HepG2 (cell line): ENCODE measurements at regions not wholly inside any gene's neighbourhood (a gene's known extent, or its start where the extent isn't known, plus 50 kb on each side); places are given as distances from the start of the nearest gene placed in this dataset.
"Not testable (repeated sequence)": the region's sequence is repeated elsewhere in the genome, so short reads cannot be mapped to it uniquely, and the experiment has no call there.

Source experiments
- ATAC-seq: fragments of 200-7000 bp; cut with Tn5 transposase; 3 replicates; pipeline ENCODE4 v1.9.1; 2020; ENCODE audit warnings: mild to moderate bottlenecking, moderate library complexity
- BruUV-seq: library from RNA; stranded (reverse); fragments of 400-500 nt; replicated peaks from 2 replicates; lab custom pipeline; 2021; lab: Mats Ljungman, UMichigan
- CTCF ChIA-PET: fragments of 300-600 bp; formaldehyde crosslinking; extraction: SDS; loops from one replicate; lab custom pipeline; 2021; ENCODE audit warnings: low total read pairs, inconsistent platforms, low intra/inter-chr PET ratio; lab: Yijun Ruan, JAX
- POLR2A ChIA-PET: fragments of 350-600 bp; sonication (Branson Sonifier 250); formaldehyde crosslinking; loops from one replicate; lab custom pipeline; 2020; ENCODE audit warnings: antibody characterized with exemption, inconsistent platforms; lab: Yijun Ruan, JAX
- DNase-seq: peaks from one replicate; pipeline ENCODE4 v3.0.0-alpha.2; 2015; ENCODE audit warnings: low spot score
- FAIRE-seq: peaks from 3 replicates; lab custom pipeline; 2011; peaks lifted over from hg19 to GRCh38; lab: Jason Lieb, UNC
- H2AFZ ChIP-seq: one replicate; pipeline ENCODE4 v1.6.1; 2011; ENCODE audit warnings: low read length, inconsistent platforms
- H3K27ac ChIP-seq: fragments of 300-600 bp; 3 replicates; pipeline ENCODE4 v1.8.0; 2011; ENCODE audit warnings: mixed run types, mild to moderate bottlenecking, mixed read lengths, low read length, inconsistent platforms; ENCODE audit not compliant: insufficient read depth; ENCODE audit errors: extremely low read length
- H3K27me3 ChIP-seq, 2 experiments: fragments of 200-600 bp in 1 of 2; 2 replicates in 1 of 2; 3 replicates in 1 of 2; pipeline versions ENCODE4 v1.6.0 to v1.8.0; 2011; ENCODE audit warnings: low read length in 2 of 2, mild to moderate bottlenecking in 2 of 2, moderate library complexity in 2 of 2, inconsistent platforms in 1 of 2; ENCODE audit not compliant: insufficient read depth in 2 of 2, control insufficient read depth in 1 of 2
- H3K36me3 ChIP-seq, 2 experiments: fragments of 200-600 bp in 1 of 2; replicated peaks in 1 of 2; 2 replicates in 1 of 2; 3 replicates in 1 of 2; pipeline versions ENCODE4 v1.5.1 to v1.8.0; 2011; ENCODE audit warnings: low read length in 2 of 2, inconsistent platforms in 1 of 2; ENCODE audit not compliant: insufficient read depth in 2 of 2, control insufficient read depth in 1 of 2
- H3K4me1 ChIP-seq: 2 replicates; pipeline ENCODE4 v1.5.1; 2012; ENCODE audit warnings: low read length, inconsistent platforms; ENCODE audit not compliant: insufficient read depth
- H3K4me2 ChIP-seq: 2 replicates; pipeline ENCODE4 v1.6.0; 2011; ENCODE audit warnings: low read depth, low read length, inconsistent platforms
- H3K4me3 ChIP-seq, 3 experiments: fragments of 200-600 bp in 1 of 3; sonication (generic), shearing (Covaris generic) in 1 of 3; replicated peaks in 1 of 3; 2 replicates each; pipeline ENCODE4 v1.5.1; 2011 to 2016; ENCODE audit warnings: low read length in 3 of 3, inconsistent platforms in 2 of 3, low read depth in 2 of 3, mild to moderate bottlenecking in 2 of 3, control low read depth in 1 of 3, mixed read lengths in 1 of 3; ENCODE audit not compliant: insufficient read depth in 1 of 3
- H3K79me2 ChIP-seq: one replicate; pipeline ENCODE4 v1.6.1; 2011; ENCODE audit warnings: low read length, inconsistent platforms; ENCODE audit not compliant: insufficient read depth
- H3K9ac ChIP-seq: 2 replicates; pipeline ENCODE4 v1.6.0; 2011; ENCODE audit warnings: mild to moderate bottlenecking, low read depth, low read length, inconsistent platforms; ENCODE audit not compliant: insufficient read depth
- H3K9me3 ChIP-seq: 2 replicates; pipeline ENCODE4 v1.5.1; 2012; ENCODE audit warnings: mild to moderate bottlenecking, low read length
- H4K20me1 ChIP-seq: 2 replicates; pipeline ENCODE4 v1.6.0; 2011; ENCODE audit warnings: inconsistent platforms, mild to moderate bottlenecking, low read length, moderate library complexity; ENCODE audit not compliant: insufficient read depth
- NFIB ChIP-seq: sonication (generic); formaldehyde crosslinking; IDR thresholded peaks from 2 replicates; pipeline ENCODE4 v1.9.0; 2021; ENCODE audit warnings: missing genetic modification reagents, mild to moderate bottlenecking, borderline replicate concordance
- ZNF33A ChIP-seq: sonication (generic); formaldehyde crosslinking; IDR thresholded peaks from 2 replicates; pipeline ENCODE4 v1.5.1; 2020; ENCODE audit warnings: missing genetic modification reagents, mild to moderate bottlenecking, moderate library complexity, borderline replicate concordance
- WGBS: methylation state at CpG from one replicate; pipeline ENCODE4 v1.1.6; 2017; ENCODE audit warnings: low lambda C conversion rate; 5-methylcytosine and 5-hydroxymethylcytosine counted together
- in situ Hi-C: cut with HindIII; loops from 2 replicates; pipeline ENCODE4 v1.10.0; 2017; ENCODE audit warnings: low pct_unique_long_range_greater_than_20kb; ENCODE audit not compliant: extremely low pct_ligation_motif_present
- intact Hi-C: fragments of 100-400 bp; cut with micrococcal nuclease; formaldehyde crosslinking; loops from one replicate; pipeline ENCODE4 v1.10.0; 2022; ENCODE audit not compliant: unreplicated experiment
- TF ChIP-seq, protein P1 (sequence below): sonication (generic); formaldehyde crosslinking; IDR thresholded peaks from one replicate; pipeline ENCODE4 v1.5.1; 2020; ENCODE audit warnings: mild to moderate bottlenecking, missing genetic modification reagents; ENCODE audit errors: not compliant biosample characterization

DNA sequence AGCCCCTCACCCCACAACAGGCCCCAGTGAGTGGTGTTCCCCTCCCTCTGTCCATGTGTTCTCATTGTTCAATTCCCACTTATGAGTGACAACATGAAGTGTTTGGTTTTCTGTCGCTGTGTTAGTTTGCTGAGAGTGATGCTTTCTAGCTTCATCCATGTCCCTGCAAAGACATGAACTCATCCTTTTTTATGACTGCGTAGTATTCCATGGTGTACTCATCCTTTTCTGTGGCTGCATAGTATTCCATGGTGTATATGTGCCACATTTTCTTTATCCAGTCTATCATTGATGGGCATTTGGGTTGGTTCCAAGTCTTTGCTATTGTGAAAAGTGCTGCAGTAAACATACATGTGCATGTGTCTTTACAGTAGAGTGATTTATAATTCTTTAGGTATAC is 73.8 kb upstream of the HGF start:
- H3K27me3 ChIP-seq, H4K20me1 ChIP-seq, DNase-seq, H3K9me3 ChIP-seq, H3K9ac ChIP-seq, BruUV-seq, CTCF ChIA-PET, H3K79me2 ChIP-seq, POLR2A ChIA-PET, H3K36me3 ChIP-seq, H2AFZ ChIP-seq, H3K4me3 ChIP-seq, ATAC-seq, H3K27ac ChIP-seq, intact Hi-C loops, FAIRE-seq, H3K4me2 ChIP-seq, in situ Hi-C loops, H3K4me1 ChIP-seq: not testable (repeated sequence)
- WGBS: 28% methylated on average over 2 of the region's 2 CpGs

DNA sequence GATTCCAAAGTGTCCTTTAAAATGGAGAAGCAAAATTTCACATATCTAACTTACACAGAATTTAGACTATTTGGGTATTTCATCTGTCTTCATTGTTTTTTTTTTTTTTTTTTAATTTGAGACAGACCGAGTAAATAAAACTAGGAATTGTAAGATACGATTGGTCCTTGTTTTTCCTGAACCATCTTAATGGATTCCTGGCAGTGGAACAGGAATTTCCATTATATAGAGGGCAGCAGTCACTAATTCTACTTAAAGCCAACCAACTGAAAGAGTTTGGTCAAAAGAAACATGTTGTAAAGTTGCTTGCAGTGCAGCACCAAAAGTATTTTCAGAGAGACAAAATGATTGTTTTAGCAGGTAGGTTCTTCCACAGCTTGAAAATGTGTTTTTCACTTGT is 72.5 kb upstream of the HGF start:
- Histone ChIP-seq H3K4me2 (no peak overlapping the region), H3K36me3 (no peaks in the 10 kb centered on the region), H4K20me1 (no peaks in the 10 kb centered on the region), H3K9ac (no peak overlapping the region), H2AFZ (no peak overlapping the region), H3K9me3 (no peaks in the 10 kb centered on the region), H3K27me3 (no peaks in the 10 kb centered on the region), H3K4me1 (no peaks in the 10 kb centered on the region), H3K27ac (no peak overlapping the region), H3K4me3 (no peak overlapping the region), H3K79me2 (no peaks in the 10 kb centered on the region)
- ATAC-seq (no peak), FAIRE-seq (no peak), DNase-seq (no peak)
- intact Hi-C loops (no loop called here), in situ Hi-C loops (no loop called here)
- BruUV-seq: no TSS peak
- ChIA-PET POLR2A (no interaction called here), CTCF (no interaction called here)
- WGBS: 0% methylated on average over 2 of the region's 2 CpGs
- TF ChIP-seq NFIB (CRISPR knock-in tag): no peak
- TF ChIP-seq ZNF33A (CRISPR knock-in tag): no peak
- TF ChIP-seq, protein P1, sequence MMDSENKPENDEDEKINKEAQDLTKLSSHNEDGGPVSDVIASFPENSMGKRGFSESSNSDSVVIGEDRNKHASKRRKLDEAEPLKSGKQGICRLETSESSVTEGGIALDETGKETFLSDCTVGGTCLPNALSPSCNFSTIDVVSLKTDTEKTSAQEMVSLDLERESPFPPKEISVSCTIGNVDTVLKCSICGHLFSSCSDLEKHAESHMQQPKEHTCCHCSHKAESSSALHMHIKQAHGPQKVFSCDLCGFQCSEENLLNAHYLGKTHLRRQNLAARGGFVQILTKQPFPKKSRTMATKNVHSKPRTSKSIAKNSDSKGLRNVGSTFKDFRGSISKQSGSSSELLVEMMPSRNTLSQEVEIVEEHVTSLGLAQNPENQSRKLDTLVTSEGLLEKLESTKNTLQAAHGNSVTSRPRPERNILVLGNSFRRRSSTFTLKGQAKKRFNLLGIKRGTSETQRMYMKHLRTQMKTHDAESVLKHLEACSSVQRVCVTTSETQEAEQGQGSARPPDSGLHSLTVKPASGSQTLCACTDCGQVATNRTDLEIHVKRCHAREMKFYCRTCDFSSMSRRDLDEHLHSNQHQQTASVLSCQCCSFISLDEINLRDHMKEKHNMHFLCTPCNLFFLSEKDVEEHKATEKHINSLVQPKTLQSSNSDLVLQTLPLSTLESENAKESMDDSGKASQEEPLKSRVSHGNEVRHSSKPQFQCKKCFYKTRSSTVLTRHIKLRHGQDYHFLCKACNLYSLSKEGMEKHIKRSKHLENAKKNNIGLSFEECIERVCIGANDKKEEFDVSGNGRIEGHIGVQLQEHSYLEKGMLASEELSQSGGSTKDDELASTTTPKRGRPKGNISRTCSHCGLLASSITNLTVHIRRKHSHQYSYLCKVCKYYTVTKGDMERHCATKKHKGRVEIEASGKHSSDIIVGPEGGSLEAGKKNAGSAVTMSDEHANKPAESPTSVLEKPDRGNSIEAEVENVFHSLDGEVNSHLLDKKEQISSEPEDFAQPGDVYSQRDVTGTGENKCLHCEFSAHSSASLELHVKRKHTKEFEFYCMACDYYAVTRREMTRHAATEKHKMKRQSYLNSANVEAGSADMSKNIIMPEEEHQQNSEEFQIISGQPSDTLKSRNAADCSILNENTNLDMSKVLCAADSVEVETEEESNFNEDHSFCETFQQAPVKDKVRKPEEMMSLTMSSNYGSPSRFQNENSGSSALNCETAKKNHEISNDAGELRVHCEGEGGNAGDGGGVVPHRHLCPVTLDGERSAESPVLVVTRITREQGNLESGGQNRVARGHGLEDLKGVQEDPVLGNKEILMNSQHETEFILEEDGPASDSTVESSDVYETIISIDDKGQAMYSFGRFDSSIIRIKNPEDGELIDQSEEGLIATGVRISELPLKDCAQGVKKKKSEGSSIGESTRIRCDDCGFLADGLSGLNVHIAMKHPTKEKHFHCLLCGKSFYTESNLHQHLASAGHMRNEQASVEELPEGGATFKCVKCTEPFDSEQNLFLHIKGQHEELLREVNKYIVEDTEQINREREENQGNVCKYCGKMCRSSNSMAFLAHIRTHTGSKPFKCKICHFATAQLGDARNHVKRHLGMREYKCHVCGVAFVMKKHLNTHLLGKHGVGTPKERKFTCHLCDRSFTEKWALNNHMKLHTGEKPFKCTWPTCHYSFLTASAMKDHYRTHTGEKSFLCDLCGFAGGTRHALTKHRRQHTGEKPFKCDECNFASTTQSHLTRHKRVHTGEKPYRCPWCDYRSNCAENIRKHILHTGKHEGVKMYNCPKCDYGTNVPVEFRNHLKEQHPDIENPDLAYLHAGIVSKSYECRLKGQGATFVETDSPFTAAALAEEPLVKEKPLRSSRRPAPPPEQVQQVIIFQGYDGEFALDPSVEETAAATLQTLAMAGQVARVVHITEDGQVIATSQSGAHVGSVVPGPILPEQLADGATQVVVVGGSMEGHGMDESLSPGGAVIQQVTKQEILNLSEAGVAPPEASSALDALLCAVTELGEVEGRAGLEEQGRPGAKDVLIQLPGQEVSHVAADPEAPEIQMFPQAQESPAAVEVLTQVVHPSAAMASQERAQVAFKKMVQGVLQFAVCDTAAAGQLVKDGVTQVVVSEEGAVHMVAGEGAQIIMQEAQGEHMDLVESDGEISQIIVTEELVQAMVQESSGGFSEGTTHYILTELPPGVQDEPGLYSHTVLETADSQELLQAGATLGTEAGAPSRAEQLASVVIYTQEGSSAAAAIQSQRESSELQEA (CRISPR knock-in tag): no peak
